Fibroblast of skin of right biceps (primary cell): ENCODE measurements at regions not wholly inside any gene's neighbourhood (a gene's known extent, or its start where the extent isn't known, plus 50 kb on each side); places are given as distances from the start of the nearest gene placed in this dataset.
A peak's percentile ranks its signal among the peaks of the same experiment; 100 is the strongest.
"Not testable (repeated sequence)": the region's sequence is repeated elsewhere in the genome, so short reads cannot be mapped to it uniquely, and the experiment has no call there.

Experiments used
- DNase-seq: peaks from one replicate; pipeline ENCODE4 v3.0.0-alpha.2; 2013

DNA sequence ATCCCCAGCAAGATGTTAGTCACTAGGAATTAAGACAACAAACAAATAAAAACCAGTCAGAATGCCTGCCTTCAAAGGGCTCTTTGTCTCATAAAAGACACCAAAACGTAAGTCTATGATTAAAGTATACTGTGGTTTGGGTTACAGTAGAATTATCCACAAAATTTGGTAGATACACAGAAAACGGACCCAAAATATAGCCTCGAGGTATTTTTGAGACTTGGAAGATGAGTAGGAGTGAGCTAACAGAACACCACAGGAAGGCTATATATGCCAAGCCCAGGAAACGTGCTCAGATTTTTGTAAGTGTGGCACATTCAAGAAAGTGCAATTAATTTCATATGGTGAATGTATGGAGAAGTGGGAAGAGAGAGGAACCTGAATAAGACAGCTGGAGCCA lies 831.4 kb downstream of the CDH11 start:
- DNase-seq, result no peak

DNA sequence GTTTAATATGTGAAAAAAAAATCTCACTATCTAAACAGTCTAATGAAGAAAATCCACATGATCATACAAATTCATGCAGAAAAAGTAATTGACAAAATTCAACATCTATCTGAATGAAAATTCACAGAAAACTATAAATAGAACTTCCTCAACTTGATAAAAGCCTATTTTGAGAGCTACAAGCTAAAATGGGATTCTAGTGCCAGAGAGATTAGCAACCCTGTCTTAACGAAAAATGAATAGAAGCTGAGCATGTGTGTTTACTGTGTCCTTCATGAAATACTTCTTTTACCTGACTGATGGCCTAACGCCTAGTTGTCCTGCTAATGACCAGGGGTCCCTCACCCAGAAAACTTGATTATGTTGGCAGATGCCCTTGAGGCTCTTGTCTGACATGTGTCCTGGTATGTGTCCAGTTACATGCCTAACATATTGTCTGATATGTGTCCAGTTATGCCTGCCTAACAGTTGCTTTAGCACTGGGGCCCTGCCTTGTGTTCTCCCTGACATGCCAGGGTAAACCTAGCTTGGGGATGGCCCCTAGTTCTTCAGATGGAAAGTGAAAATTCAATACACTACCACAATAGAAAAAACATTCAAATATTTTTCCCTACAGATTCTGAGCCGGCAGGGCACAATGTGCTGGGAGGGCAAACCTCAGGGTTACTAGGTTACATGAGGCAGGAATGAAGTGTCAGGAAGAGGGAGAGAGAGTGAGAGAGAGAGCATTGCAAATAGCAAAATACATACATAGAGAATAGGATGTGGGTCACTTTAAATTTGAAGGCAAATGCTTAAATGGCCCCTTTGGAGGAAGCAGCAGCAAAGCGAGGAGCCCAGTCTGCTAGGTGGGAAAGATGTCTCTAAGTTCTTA lies 834.0 kb downstream of the CDH11 start:
- no peak for DNase-seq

DNA sequence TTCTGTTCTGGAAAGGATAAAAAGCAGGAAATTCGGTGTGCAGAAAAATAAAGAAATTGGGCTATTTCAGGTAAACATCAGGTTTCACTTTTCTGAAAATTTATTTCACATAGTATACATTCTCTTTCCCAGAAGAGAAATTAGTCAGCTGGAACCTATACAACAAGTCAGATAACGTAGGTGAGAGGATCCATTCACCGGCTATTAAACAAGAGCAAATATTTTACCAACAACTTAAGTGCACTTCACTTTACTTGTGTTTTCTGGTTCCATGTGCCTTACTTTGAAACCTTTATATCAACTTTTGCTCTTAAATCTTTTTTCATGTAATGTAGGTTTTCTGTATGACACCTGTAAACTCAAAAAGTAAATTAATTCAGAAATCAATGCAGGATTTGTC lies 839.7 kb downstream of the CDH11 start:
- DNase-seq, result no peak

DNA sequence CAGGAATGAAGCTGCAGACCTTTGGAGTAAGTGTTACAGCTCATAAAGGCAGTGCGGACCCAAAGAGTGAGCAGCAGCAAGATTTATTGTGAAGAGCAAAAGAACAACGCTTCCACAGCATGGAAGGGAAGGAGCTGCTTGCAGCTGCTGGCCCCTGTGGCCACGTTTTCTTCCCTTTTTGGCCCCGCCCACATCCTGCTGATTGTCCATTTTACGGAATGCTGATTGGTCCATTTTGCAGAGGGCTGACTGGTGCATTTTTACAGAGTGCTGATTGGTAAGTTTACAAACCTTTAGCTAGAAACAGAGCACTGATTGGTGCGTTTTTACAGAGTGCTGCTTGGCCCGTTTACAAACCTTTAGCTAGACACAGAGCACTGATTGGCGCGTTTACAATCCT lies 841.5 kb downstream of the CDH11 start:
- DNase-seq, result no peak

DNA sequence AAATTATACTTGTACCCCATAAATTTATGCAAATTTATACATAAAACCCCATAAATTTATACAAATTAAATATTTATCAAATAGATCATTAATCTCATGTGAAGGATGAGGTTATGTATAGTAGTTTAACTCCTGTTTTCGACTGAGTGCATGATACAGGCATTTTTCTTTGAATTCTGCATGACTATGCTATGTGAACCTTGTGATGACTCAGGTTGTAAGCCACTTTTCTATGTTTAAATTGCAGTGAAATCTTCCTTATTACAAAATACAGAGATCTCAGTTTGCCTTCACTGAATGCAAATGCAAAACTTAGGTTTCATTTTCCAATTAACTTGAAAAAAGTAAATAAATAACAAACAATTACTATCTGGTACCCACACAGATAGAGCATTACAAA lies 843.7 kb downstream of the CDH11 start:
- DNase-seq, result peak; percentile 58

DNA sequence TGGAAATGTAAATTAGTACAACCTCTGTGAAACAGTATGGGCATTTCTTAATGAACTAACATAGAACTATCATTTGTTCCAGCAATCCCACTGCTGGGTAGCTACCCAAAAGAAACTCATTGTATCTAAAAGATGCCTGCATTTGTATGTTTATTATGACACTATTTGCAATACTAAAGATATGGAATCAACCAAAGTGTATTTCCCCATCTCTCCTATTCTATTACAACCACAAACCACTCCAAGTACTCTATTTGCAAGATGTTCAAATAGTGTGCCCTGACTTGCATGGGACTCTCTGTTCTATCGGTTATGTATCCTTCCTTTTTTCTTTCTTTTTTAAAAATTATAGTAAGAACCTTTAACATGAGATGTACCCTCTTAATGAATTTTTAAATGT lies 845.2 kb downstream of the CDH11 start:
- no peak for DNase-seq

DNA sequence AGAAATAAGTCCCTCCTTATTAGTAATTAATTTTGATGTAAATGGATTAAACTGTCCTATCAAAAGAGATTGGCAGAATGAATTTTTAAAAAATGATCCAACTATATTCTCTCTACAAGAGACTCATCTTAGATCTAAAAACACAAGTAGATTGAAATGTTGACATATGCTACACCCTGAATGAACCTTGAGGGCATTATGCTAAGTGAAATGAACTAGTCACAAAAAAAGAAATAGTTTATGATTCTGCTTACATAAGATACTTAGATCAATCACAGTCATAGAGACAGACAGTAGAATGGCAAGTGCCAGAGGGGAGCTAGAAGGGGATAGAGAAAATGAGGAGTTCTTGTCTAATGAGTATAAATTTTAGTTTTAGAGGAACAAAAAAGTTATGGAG lies 849.8 kb downstream of the CDH11 start:
- no peak for DNase-seq

DNA sequence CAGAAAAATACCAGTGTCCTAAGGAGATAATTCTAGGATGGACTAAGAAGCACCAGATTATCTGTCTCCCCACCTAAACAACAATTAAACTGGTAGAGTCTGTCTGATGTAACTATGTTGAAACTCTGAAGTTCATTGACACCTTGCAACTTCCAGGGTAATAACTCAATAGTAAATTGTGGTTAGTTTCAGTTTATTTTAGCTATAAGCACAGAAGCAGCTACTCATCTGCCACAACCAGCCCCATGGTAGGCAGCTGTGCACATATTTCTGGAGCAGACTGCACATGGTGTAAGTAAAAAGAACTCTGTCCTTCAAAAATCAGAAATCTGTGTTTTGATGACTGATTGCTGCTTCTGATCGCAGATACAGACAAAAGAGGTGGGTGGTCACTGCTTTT lies 852.1 kb downstream of the CDH11 start:
- DNase-seq, result peak; percentile 8

DNA sequence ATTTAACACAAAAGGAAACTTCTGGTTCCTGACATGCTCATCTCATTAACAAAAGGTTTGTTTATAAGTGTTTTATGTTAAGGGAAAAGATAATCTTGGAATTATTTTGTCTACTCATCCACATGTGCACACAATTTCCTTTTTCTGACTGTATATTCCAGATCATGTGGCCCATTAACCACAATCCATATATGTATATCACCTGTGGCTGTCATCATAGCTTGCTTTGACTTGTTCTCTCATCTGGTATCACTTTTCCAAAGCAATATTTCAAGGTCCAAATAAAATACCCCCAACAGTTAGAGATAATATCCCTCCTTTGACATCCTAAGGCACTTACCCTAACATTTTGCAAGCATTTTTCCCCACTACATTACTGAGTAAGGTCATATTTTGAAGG lies 856.1 kb downstream of the CDH11 start:
- DNase-seq, result no peak

DNA sequence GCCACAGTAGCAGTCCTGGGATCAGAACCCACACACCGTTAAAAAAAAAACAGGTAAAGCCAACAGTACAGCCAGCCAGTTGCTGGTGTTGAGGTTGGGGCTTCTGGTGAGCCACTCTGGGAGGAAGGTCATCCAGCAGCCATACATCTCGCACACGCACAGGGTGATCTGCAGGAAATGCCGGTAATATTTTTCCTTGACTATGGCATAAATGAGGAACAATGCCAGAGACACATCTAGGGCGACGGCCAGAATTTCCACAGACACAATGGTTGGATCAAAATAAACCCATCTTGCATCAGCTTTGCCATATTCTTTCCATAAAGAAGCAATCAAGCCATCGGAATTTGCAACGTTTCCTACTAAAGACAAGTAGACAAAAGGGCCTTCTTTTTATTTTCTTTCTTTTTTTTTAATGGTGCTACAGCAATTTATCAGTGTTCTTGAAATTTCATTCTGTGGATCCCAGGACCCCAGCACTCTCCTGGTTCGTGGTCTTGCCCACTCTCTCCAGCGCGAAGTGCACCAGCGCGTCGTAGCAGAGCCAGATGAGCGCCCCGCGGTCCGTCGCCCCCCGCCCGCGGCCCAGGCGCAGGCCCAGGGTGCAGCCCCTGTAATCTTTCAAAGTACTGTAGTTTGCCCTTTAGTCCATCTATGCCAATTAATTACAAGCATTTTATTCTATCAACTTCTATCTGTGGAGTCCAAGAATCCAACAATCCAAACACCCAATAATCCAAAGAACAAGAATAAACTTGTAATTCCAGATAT lies 861.0 kb downstream of the CDH11 start:
- DNase-seq, result not testable (repeated sequence)

DNA sequence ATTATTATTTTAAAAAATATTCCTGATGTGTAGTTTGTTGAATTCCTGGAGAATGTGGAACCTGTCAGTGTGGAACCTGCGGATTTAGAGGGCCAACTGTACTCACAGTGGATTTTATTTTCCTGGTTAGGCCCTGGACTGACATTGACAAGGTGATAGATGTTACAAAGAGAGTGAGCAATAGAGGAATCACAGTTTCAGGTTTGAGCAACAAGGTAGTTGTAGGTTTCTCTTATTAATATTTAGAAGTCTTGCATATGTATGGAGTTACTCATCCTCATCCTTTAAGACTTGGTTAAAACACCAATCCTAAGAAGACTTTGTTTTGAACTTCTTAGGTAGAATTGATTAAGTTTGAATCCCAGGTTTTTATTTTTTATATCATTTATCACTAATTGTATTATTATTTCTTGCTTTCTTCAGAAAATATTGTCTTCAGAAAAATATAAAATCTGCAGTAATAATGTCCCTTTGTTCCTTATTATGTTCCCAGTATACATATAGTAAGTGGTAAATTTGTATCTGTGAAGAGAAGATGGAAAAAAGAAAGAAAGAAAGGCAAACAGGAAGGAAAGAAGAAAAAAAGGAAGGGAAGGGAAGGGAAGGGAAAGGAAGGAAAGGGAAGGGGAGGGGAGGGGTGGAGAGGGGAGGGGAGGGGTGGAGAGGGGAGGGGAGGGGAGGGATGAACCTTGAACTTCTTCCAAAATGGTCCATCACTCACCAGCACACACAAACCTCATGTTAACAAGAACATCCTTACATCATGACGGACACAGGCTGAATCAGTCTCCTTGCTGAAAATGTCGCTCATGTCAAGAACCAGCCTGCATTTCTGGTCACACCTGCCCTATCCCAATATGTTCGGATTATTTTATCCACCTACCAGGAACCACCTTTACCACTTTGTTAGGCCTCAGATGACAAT lies 867.2 kb downstream of the CDH11 start:
- no peak for DNase-seq

DNA sequence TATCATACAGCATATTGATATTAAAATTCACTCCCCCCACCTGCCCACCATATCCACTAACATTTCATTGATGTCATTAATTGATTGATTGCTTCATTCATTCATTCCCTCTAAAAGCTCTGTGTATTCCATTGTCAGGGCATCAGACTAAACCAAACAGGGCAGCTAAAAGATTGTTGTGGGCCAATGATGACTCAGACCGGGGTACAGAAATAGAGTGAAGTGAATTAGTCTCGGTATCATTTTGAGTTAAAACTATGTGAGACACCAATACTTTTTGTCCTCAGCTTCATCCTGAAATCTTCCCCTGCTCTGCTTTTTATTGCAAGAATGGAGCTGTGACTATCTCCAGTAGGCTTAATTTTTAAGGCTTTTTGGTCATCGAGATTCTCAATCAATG lies 868.3 kb downstream of the CDH11 start:
- no peak for DNase-seq

DNA sequence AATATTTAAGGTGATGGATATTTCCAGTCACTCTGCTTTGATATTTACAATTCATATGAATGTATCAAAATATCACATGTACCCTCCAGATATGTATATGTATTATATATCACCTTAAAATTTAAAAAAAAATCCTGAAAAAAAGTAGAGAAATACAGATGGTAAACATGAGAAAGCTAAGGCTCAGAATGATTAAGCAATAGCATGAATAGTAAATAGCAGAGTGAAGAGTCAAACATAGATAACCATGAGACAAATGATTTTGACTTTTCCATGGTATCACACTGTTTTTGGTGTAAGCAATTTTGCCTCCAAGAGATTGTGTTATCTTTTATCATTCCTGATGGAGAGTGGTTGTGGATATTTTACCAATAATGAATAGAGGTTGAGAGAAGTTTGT lies 868.8 kb downstream of the CDH11 start:
- no peak for DNase-seq

DNA sequence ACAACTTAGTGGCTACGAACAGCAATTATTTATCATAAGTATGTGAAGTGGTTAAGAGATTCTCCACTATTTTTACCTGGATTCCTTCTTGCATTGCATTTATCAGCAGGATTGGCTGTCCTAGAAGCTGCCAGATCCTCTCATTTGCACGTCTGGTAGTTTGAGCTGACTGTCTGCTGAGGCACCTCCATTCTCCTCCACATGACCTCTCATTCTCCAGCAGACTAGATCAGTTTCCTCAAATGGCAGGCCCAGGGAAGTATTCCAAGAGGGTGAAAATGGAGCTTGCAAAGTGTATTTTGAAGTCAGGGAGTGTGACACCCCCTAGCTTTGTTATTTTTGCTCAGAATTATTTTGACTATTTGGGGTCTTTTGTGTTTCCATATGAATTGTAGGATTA lies 870.1 kb downstream of the CDH11 start:
- no peak for DNase-seq

DNA sequence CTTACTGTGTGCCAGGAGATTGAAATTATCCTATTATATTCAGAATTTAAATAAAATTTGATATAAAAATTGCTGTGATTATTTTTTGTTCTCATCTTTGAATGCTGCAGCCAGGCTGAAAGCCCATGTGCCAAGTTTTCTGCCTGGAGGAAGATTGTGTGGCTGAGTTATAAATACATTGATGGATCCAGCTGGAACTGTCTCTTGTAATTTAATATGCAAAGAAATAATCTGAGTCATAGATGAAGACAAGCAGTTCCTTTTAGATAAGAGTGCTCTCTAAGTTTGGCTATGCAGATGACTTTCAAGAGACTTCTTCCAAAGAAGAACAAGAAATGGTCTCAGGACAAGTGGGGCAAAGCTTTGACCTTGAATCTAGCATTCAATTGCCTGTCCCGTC lies 871.0 kb downstream of the CDH11 start:
- DNase-seq, result peak; percentile 47

DNA sequence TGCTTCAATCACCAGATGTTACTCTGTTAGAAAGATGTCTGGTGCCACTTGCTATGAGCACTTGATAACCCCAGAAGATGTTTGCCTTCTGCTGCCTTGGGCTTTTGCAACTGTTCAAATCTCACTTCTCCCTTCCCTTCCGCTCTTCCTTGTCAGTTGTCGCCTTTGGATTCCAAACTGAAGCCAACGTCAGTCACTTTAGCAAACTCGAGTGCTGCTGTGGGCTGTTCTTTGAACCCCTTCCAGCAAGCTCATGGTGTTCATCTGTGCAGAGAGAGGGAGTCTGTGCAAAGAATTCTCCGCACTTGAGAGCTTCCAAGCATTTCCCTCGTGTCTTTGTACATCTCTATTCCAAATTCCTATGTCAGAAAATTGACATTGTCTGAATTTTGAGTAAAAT lies 879.4 kb downstream of the CDH11 start:
- no peak for DNase-seq

DNA sequence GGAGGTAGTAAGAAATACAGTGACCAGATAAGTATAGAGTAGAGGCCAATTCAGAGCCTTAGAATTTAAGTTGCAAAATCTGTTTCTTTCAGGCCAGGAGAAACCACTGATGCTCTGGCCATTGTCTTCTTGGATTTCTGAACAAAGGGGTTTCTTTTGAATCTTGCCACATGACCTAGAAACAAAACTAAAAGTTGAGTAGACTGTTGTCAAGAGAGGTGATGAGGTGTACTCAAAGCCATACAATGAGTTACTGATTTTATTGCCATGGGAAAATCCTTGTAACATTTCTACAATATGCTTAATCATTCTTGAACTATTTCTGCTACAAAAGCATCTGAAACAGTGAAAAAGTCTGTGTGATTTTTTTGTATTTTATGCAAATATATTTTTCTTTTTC lies 881.3 kb downstream of the CDH11 start:
- DNase-seq, result peak; percentile 52

DNA sequence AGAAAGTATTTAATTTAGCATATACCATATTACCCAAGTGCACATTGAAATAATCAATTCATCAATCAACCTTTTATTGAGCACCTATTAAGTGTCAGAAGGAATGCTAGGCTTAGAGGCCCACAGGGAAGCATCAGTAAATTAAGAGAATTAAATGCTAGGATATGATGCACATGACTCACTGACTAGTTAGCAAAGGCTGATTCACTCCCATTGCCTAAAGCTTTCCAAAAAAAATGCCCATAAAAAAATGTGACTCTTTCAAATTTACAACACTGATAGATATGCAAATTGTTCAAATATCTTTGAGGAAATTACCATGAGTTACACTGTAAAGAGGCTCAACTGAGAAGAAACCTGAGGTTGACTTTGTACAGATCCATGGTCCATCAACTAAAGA lies 883.3 kb downstream of the CDH11 start:
- peak; percentile 73 for DNase-seq

DNA sequence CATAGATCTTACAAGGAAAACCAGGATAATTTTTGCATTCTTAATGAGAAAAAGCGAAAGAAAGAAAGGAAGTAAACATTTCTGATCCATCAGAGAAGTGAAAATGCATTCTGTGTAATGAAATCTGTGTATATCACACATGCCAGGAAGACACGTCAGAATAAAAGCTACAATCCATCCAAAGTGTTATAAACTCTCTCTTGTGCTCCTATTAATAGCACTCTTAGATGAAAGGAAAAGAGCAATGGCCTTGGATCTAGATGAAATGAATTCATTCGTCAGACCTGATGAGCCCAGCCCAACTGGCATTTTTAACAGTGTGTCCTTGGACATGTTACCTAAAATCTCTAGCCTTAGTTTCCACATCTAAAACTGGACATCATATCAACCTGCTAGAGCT lies 885.5 kb downstream of the CDH11 start:
- DNase-seq, result peak; percentile 5

DNA sequence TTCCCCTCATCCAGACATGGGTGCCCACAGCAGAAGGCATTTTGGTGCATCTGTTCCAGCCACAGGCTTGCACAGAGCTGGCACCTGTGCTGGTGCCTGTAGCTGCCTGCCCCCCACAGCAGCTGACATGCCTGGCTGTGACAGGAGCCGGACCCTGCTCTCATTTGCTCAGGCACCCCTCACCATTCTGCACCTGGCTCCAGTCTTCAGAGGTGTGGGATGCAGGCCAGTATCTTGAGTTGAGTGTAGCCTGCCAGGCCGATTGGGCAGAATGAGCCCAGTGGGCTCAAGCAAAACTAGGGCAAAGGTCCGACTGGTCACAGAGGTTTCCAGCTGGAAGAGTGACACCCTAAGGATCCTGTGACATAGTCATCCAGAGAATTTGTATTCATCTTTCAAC lies 887.7 kb downstream of the CDH11 start:
- DNase-seq, result no peak

DNA sequence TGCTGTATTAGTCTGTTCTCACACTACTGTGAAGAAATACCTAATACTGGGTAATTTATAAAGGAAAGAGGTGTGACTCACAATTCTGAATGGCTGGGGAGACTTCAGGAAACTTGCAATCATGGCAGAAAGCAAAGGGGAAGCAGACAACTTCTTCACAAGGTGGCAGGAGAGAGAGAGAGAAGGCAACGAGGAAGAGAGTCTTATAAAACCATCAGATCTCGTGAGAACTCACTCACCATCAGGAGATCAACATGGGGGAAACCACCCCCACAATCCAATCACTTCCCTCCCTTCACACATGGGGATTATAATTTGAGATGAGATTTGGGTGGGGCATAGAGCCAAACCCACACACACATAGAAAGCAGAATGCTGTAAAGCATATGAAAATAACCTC lies 896.2 kb downstream of the CDH11 start:
- no peak for DNase-seq

DNA sequence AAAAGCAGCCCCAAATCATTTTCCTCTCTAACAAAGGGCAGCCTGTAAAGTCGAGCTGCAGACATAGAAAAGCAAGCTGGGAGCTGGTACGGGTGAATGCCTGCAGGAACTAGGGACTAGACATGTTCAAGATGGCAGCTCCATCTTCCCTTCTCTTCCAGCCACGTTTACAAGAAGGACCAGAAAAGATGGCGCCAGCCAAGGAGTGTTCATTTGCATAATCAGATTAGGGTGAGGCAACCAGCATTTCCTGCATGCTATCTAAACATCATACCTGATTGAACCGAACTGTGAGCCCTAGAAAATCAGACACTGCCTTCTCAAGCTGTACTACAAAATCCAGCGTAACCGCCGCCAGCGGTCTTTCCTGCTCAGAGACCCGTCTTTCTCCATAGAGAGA lies 896.8 kb downstream of the CDH11 start:
- no peak for DNase-seq

DNA sequence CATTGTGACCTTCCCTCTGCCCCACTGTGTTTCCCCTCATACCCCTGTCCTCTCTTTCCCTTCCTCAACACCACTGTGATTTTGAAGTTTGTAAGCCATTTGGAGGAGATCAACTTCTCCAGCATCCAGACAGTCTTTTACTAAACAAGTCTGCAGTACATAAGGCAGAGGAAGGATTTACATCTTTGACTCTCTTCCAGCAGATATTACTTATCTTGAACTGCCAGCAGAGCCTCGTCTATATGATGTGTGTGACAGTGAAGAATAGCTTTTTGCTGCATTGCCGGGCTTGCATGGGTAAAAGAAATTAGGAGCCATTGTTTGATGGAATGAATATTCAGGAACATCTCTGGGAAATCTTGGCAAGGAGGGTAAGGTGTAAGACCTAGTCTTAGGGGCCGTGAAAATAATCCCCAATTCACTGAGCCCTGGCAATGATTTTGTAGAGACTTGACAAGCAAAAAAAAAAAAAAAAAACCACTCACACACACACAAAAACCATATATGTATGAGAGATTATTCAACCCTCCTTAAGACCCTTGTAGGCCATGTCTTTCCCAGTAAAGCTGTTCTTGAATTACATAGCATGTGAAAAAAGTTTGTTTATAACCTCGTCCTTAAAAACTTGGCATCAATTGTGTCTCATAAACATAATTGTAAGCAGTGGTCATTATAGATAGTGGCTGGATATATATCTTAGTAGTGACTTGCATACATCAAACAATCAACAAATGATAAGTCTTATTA lies 903.9 kb downstream of the CDH11 start:
- DNase-seq, result no peak
